H9 (cell line): ENCODE measurements at regions not wholly inside any gene's neighbourhood (a gene's known extent, or its start where the extent isn't known, plus 50 kb on each side); places are given as distances from the start of the nearest gene placed in this dataset.

Experiments used
- DNase-seq: peaks from one replicate; pipeline ENCODE4 v3.0.0-alpha.2; 2017
- H2AFZ ChIP-seq: one replicate; pipeline ENCODE4 v1.6.1; 2013; ENCODE audit warnings: mild to moderate bottlenecking, low read length, control low read depth, moderate library complexity
- H2AK5ac ChIP-seq: 2 replicates; pipeline ENCODE4 v1.6.1; 2013; ENCODE audit warnings: low read length, control low read depth, mixed read lengths; ENCODE audit not compliant: insufficient read length
- H2BK120ac ChIP-seq: one replicate; pipeline ENCODE4 v1.6.1; 2013; ENCODE audit warnings: low read depth, mild to moderate bottlenecking, low read length, control low read depth, inconsistent platforms; ENCODE audit not compliant: poor library complexity, severe bottlenecking
- H2BK12ac ChIP-seq: 2 replicates; pipeline ENCODE4 v1.6.1; 2013; ENCODE audit warnings: low read length, control low read depth, mixed read lengths, low read depth; ENCODE audit not compliant: insufficient read length
- H2BK15ac ChIP-seq: 2 replicates; pipeline ENCODE4 v1.6.1; 2013; ENCODE audit warnings: low read depth, low read length, control low read depth
- H2BK20ac ChIP-seq: one replicate; pipeline ENCODE4 v1.6.1; 2013; ENCODE audit warnings: low read depth, mild to moderate bottlenecking, low read length, control low read depth, inconsistent platforms; ENCODE audit not compliant: poor library complexity, severe bottlenecking
- H2BK5ac ChIP-seq: 2 replicates; pipeline ENCODE4 v1.6.1; 2013; ENCODE audit warnings: low read length, control low read depth, mixed read lengths; ENCODE audit not compliant: insufficient read length
- H3K14ac ChIP-seq: 2 replicates; pipeline ENCODE4 v1.6.1; 2013; ENCODE audit warnings: low read length, control low read depth; ENCODE audit not compliant: insufficient read depth
- H3K18ac ChIP-seq: 2 replicates; pipeline ENCODE4 v1.6.1; 2013; ENCODE audit warnings: low read depth, mild to moderate bottlenecking, mixed read lengths, low read length, control low read depth; ENCODE audit not compliant: insufficient read length
- H3K23ac ChIP-seq: 2 replicates; pipeline ENCODE4 v1.6.1; 2013; ENCODE audit warnings: low read length, control low read depth, mixed read lengths, low read depth; ENCODE audit not compliant: insufficient read length
- H3K23me2 ChIP-seq: 2 replicates; pipeline ENCODE4 v1.6.1; 2013; ENCODE audit warnings: low read depth, mild to moderate bottlenecking, mixed read lengths, low read length, control low read depth; ENCODE audit not compliant: insufficient read length, poor library complexity, severe bottlenecking
- H3K27ac ChIP-seq: 2 replicates; pipeline ENCODE4 v1.5.1; 2013; ENCODE audit warnings: low read length, control low read depth, mixed read lengths, low read depth; ENCODE audit not compliant: insufficient read length
- H3K27me3 ChIP-seq: 2 replicates; pipeline ENCODE4 v1.6.1; 2013; ENCODE audit warnings: low read length, control low read depth, inconsistent platforms; ENCODE audit not compliant: insufficient read depth
- H3K4ac ChIP-seq: 2 replicates; pipeline ENCODE4 v1.6.1; 2013; ENCODE audit warnings: low read depth, mild to moderate bottlenecking, control low read depth, inconsistent platforms, low read length, moderate library complexity
- H3K4me1 ChIP-seq: 2 replicates; pipeline ENCODE4 v1.6.1; 2013; ENCODE audit warnings: low read length, control low read depth, inconsistent platforms; ENCODE audit not compliant: insufficient read depth
- H3K4me2 ChIP-seq: 2 replicates; pipeline ENCODE4 v1.6.1; 2013; ENCODE audit warnings: low read length, control low read depth, mixed read lengths; ENCODE audit not compliant: insufficient read length, insufficient read depth
- H3K56ac ChIP-seq: 2 replicates; pipeline ENCODE4 v1.6.1; 2013; ENCODE audit warnings: low read depth, mild to moderate bottlenecking, mixed read lengths, low read length, control low read depth; ENCODE audit not compliant: insufficient read length
- H3K79me1 ChIP-seq: 2 replicates; pipeline ENCODE4 v1.6.1; 2013; ENCODE audit warnings: low read depth, mild to moderate bottlenecking, moderate library complexity, low read length, control low read depth, inconsistent platforms; ENCODE audit not compliant: insufficient read depth, poor library complexity, severe bottlenecking
- H3K79me2 ChIP-seq: 2 replicates; pipeline ENCODE4 v1.6.1; 2013; ENCODE audit warnings: low read length, control low read depth, inconsistent platforms; ENCODE audit not compliant: insufficient read depth
- H3K9ac ChIP-seq: 2 replicates; pipeline ENCODE4 v1.6.1; 2013; ENCODE audit warnings: low read length, control low read depth, mixed read lengths; ENCODE audit not compliant: insufficient read length; ENCODE audit errors: extremely low read depth
- H3K9me3 ChIP-seq: one replicate; pipeline ENCODE4 v1.6.1; 2013; ENCODE audit warnings: low read depth, low read length, inconsistent platforms; ENCODE audit not compliant: control insufficient read depth
- H3T11ph ChIP-seq: one replicate; pipeline ENCODE4 v1.6.1; 2013; ENCODE audit warnings: mild to moderate bottlenecking, low read length, control low read depth, inconsistent platforms
- H4K20me1 ChIP-seq: one replicate; pipeline ENCODE4 v1.6.1; 2013; ENCODE audit not compliant: control insufficient read depth, insufficient read length, insufficient read depth
- H4K5ac ChIP-seq: 2 replicates; pipeline ENCODE4 v1.6.1; 2013; ENCODE audit warnings: low read depth, mild to moderate bottlenecking, mixed read lengths, low read length, control low read depth; ENCODE audit not compliant: insufficient read length
- H4K8ac ChIP-seq: replicated peaks from 2 replicates; pipeline ENCODE4 v1.6.1; 2013; ENCODE audit warnings: low read length, control low read depth, mixed read lengths, low read depth; ENCODE audit not compliant: insufficient read length
- H4K91ac ChIP-seq: 2 replicates; pipeline ENCODE4 v1.6.1; 2013; ENCODE audit warnings: low read depth, mild to moderate bottlenecking, moderate library complexity, mixed read lengths, low read length, control low read depth; ENCODE audit not compliant: insufficient read length
- H3K27ac Mint-ChIP-seq, 3 experiments: 2 replicates in 2 of 3; 3 replicates in 1 of 3; pipeline ENCODE4 v1.8.0; 2020 to 2021; ENCODE audit warnings: mixed read lengths in 3 of 3, mild to moderate bottlenecking in 1 of 3, moderate library complexity in 1 of 3
- H3K27me3 Mint-ChIP-seq: 2 replicates; pipeline ENCODE4 v1.8.0; 2021; ENCODE audit warnings: low read depth, mild to moderate bottlenecking, moderate library complexity, mixed read lengths
- H3K36me3 Mint-ChIP-seq, 3 experiments: 2 replicates in 2 of 3; 3 replicates in 1 of 3; pipeline ENCODE4 v1.8.0; 2020 to 2021; ENCODE audit warnings: low read depth in 3 of 3, mixed read lengths in 3 of 3; ENCODE audit not compliant: insufficient read depth in 1 of 3
- H3K4me1 Mint-ChIP-seq, 2 experiments: 2 replicates each; pipeline ENCODE4 v1.8.0; 2020; ENCODE audit warnings: mixed read lengths in 2 of 2
- H3K4me3 Mint-ChIP-seq, 2 experiments: 2 replicates in 1 of 2; 3 replicates in 1 of 2; pipeline ENCODE4 v1.8.0; 2020 to 2021; ENCODE audit warnings: mild to moderate bottlenecking in 2 of 2, mixed read lengths in 2 of 2, moderate library complexity in 1 of 2
- H3K9me3 Mint-ChIP-seq, 2 experiments: 2 replicates in 1 of 2; 3 replicates in 1 of 2; pipeline ENCODE4 v1.8.0; 2020; ENCODE audit warnings: mild to moderate bottlenecking in 2 of 2, mixed read lengths in 2 of 2, moderate library complexity in 1 of 2
- WGBS: extraction: QIAGEN DNeasy Blood & Tissue Kit; methylation state at CpG from one replicate; pipeline ENCODE4 v1.1.7; 2013; ENCODE audit warnings: missing lambda C conversion rate, low lambda C conversion rate, mixed read lengths; ENCODE audit not compliant: insufficient read length; ENCODE audit errors: extremely low coverage; 5-methylcytosine and 5-hydroxymethylcytosine counted together
- TF ChIP-seq, protein P1 (sequence below): fragments of 200-600 bp; sonication (generic); conservative IDR thresholded peaks from 3 replicates; pipeline ENCODE4 v1.8.0; 2021; ENCODE audit warnings: antibody characterized with exemption, mild to moderate bottlenecking

DNA sequence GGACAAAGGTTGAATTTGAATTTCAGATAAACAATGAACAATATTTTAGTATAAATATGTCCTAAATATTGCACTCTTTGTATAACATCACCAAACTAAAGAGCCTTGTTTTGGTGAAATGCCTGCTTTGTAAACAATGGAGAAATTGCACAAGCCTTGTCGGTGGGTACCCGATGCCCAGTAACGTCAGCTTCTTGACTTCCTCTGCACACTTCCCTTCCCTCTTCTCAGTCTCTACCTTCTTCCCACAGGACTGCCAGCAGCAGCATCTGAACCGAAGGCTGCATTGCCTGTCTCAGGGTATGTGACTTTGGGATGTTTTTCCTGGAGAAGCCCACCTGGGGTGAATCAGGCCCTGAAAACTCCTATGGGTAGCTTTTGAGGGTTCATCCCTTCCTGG lies 113.9 kb downstream of the UTP18 start:
- H3K4me1 Mint-ChIP-seq, result peaks cover 36% of the 10 kb centered on the region in 2 experiments
- TF ChIP-seq, protein P1, sequence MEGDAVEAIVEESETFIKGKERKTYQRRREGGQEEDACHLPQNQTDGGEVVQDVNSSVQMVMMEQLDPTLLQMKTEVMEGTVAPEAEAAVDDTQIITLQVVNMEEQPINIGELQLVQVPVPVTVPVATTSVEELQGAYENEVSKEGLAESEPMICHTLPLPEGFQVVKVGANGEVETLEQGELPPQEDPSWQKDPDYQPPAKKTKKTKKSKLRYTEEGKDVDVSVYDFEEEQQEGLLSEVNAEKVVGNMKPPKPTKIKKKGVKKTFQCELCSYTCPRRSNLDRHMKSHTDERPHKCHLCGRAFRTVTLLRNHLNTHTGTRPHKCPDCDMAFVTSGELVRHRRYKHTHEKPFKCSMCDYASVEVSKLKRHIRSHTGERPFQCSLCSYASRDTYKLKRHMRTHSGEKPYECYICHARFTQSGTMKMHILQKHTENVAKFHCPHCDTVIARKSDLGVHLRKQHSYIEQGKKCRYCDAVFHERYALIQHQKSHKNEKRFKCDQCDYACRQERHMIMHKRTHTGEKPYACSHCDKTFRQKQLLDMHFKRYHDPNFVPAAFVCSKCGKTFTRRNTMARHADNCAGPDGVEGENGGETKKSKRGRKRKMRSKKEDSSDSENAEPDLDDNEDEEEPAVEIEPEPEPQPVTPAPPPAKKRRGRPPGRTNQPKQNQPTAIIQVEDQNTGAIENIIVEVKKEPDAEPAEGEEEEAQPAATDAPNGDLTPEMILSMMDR, result no peak
- H3K9ac ChIP-seq, result no peak overlapping the region
- H2AK5ac ChIP-seq, result no peak overlapping the region
- no peak overlapping the region for H2BK5ac ChIP-seq
- H4K5ac ChIP-seq, result no peak overlapping the region
- H4K20me1 ChIP-seq, result no peaks in the 10 kb centered on the region
- H3K27ac Mint-ChIP-seq, result peak overlapping the region; percentile 53 to 95 (median 94); a peak in 5 of 7 replicates
- H3K36me3 Mint-ChIP-seq, result peaks cover 0 to 8% (median 0%) of the 10 kb centered on the region in 3 experiments; a peak in 3 of 7 replicates
- no peak overlapping the region for H3T11ph ChIP-seq
- H3K79me2 ChIP-seq, result no peaks in the 10 kb centered on the region
- no peak overlapping the region for H2BK12ac ChIP-seq
- no peaks in the 10 kb centered on the region for H3K9me3 ChIP-seq
- no peak overlapping the region for H2BK20ac ChIP-seq
- H3K4ac ChIP-seq, result no peak overlapping the region
- H3K14ac ChIP-seq, result no peak overlapping the region
- H3K4me1 ChIP-seq, result peaks cover 7% of the 10 kb centered on the region; the same call in 1 of the 2 replicates
- H3K9me3 Mint-ChIP-seq, result peaks cover 4% of the 10 kb centered on the region in 2 experiments; a peak in 4 of 5 replicates
- H2BK15ac ChIP-seq, result no peak overlapping the region
- peak overlapping the region; percentile 64 for H3K27ac ChIP-seq
- no peak for DNase-seq
- no peak overlapping the region for H2AFZ ChIP-seq
- H4K91ac ChIP-seq, result no peak overlapping the region
- no peaks in the 10 kb centered on the region for H3K27me3 ChIP-seq
- H3K4me2 ChIP-seq, result no peak overlapping the region
- H3K56ac ChIP-seq, result no peak overlapping the region
- H3K23me2 ChIP-seq, result no peaks in the 10 kb centered on the region
- no peak overlapping the region for H2BK120ac ChIP-seq
- no peaks in the 10 kb centered on the region for H3K79me1 ChIP-seq
- no peak overlapping the region for H3K23ac ChIP-seq
- H3K18ac ChIP-seq, result no peak overlapping the region
- peaks cover 2% of the 10 kb centered on the region for H3K27me3 Mint-ChIP-seq
- WGBS, result no CpG with 5 or more reads among the region's 4 CpGs
- no peak overlapping the region; a peak in 1 of 5 replicates for H3K4me3 Mint-ChIP-seq
- H4K8ac ChIP-seq, result no peak overlapping the region
